HG02981 (cell line): ENCODE measurements at regions not wholly inside any gene's neighbourhood (a gene's known extent, or its start where the extent isn't known, plus 50 kb on each side); places are given as distances from the start of the nearest gene placed in this dataset.
"Not testable (repeated sequence)": the region's sequence is repeated elsewhere in the genome, so short reads cannot be mapped to it uniquely, and the experiment has no call there.

ENCODE experiments used
- ATAC-seq: cut with Tn5 transposase; IDR thresholded peaks from one replicate; pipeline ENCODE4 v1.9.1; 2021; ENCODE audit warnings: mild to moderate bottlenecking, moderate library complexity; ENCODE audit not compliant: unreplicated experiment

- no peak for ATAC-seq
Measured at GRCh38 chrX:128805236-128805635, 718.1 kb downstream of the SMARCA1 start.

- ATAC-seq, result no peak
Measured at GRCh38 chrX:128804828-128805227, 718.5 kb downstream of the SMARCA1 start.

DNA sequence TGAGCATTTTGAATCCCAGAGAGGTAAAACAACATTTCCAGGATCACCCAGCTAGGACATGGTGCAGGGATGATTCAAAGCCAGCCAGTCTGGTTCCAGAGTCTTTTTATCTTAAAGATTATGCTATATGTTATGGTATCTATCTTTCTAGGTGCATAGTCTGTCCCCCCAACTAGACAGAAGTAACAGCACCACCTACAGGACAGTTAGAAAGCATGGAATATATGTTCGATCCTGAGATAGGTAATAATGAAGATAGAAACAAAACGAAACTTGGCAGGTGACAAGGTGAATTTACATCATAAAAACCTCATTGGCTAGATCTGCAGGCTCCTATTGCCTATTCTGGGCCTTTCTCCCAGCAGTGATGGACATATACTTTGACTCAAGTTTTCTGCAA, 723.2 kb downstream of the SMARCA1 start:
- ATAC-seq, result no peak

DNA sequence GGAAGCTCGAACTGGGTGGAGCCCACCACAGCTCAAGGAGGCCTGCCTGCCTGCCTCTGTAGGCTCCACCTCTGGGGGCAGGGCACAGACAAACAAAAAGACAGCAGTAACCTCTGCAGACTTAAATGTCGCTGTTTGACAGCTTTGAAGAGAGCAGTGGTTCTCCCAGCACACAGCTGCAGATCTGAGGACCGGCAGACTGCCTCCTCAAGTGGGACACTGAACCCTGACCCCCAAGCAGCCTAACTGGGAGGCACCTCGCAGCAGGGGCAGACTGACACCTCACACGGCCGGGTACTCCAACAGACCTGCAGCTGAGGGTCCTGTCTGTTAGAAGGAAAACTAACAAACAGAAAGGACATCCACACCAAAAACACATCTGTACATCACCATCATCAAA, 730.9 kb upstream of the ACTRT1 start:
- not testable (repeated sequence) for ATAC-seq

DNA sequence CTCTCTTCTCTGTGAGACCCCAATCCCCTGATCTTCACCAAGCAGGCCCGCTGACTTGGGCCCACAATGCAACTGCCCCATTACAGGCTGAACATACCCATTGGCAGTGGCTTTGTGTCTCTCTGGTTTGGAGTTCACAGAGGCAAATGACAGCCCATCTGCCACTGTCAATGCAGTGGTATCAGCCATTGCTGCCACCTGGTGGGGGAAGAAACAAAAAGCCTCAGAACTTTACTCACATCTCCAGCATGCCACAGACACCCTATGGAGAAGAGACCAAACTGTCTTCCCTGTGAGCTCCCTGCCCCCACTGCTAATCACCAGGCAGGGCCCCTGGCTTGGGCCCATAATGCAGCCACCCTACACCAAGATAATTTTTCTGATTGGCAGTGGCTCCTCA, 729.3 kb upstream of the ACTRT1 start:
- no peak for ATAC-seq

DNA sequence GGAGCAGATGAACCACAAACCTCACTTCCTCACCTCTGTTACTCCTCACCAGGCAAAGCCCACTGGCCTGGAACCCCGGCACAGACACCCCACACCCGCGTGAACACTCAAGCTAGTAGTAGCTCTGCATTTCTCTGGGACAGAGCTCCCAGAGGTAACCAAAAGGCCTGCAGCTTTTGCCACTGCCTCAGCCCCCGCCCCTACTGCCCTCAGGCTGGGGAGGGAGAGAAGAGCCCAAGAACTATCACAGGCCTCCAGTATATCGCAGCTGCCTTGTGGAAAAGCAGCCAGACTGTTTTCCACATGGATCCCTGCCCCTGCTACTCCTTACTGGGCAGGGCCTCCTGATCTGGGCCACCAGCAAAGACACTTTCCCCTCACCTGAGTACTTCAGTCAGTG, 728.7 kb upstream of the ACTRT1 start:
- ATAC-seq, result no peak

DNA sequence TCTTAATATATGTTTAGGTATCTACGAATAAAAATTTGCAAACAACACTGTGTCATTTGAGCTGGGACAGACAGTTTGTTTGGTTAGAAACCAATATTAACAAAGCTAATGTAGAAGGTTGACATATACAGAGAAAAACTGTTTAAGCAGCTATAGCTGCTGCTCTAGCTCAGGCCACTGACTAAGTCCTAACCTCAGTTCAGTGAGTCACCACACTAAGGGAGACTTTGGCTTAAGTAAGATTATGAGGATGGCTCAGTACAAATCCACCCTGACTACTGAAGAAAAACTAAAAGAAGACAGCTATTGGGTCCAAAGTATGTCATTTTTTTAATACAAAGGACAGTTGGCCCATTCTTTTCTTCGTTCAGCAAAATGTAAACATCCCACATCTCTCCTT, 717.3 kb upstream of the ACTRT1 start:
- ATAC-seq, result no peak

- no peak for ATAC-seq
Measured at GRCh38 chrX:128759745-128760144, 707.5 kb upstream of the ACTRT1 start.

- no peak for ATAC-seq
Measured at GRCh38 chrX:128759177-128759576, 707.0 kb upstream of the ACTRT1 start.

DNA sequence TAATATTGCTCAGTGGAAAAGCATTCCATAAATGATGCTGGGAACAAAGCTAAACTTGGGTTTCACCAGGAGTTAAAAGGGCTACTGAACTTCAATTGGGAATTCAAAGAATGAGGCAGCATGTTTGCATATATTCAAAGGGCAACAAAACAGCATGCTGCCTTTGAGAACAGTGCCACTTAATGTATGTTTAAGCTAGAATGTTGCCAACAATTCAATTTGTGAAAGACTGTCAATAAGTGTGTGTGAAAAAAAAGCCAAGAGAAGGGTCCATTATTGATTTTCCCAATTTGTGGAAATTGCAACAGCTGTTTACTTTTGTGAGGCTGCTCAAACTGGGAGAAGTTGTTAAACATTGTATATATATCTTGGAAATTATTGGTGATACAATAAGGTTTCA, 701.9 kb upstream of the ACTRT1 start:
- ATAC-seq, result no peak

DNA sequence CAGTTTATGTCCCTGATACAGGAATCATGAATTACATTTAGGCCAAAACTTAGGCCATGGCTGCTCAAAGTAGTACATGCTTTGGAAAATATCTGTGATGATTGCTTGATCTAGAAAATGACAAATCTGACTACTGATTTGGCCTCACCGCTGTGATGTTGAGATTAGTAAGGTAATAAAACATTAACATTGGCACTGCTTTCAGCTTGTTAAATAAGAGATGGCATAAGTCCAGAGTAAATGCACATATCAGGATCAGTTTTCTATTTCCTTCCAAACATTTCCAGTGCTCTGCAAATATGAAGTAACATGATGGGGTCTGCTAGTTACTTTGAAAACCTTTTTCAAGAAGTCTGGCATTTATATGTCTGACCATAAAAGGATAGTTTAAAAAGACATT, 687.3 kb upstream of the ACTRT1 start:
- no peak for ATAC-seq

DNA sequence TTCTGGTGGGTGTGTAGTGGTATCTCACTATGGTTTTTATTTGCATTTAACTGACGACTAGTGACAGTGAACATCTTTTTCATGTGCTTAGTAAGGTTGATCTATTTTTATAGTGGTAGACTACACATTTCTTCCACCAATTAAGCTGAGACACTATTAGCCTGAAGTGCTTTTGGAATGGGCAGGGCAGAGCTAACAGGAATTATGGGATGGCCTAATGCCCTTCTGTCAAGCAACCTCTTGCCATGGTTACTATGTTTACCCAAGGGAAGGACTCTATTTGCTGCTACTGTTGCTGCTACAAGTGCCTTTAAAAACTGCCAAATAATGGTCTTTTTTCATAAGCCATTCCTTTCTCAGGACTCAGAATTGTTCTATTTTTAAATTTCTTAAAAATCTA, 676.7 kb upstream of the ACTRT1 start:
- no peak for ATAC-seq

DNA sequence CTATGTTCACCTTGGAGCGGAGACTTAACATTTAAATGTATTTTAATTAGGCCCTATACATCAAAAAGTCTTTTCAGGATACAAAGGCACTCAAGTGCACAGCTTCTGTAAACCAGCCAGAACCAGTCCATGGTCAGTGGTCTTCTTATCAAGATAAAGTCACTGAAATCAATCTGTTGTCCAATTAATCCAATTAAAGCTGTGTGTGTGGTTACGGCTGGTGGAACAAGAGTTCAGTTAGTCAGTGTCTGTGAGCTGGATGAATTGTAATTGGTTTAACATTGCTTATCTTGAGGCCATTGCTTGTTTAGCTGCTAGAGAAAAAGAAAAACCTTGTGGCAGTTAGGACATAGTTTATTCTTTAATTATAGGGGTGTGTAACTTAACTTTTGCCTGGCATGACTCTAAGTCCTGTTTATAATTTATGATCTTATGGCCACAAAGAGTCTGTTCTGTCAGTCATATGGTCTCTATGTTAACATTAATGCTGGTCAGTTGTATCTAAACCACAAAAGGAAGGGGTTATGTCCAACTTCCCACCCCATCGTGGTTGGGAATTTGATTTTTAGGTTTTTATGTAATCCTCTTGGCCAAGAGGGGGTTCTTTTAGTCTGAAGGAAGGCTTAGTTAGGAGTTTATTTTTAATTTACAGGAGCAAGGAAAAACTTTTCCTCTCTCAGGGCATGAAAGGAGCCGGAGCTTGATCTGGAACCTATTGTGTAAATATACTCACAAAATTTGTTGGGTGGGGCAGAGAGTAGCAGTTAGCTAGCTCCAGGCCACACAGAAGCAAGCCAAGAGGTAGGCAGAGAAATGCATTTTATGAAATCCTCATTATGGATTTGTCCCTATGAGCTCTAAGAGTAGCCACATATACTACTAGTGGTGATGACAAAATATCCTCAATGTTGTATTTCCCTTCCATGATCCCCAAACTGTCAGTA, 665.7 kb upstream of the ACTRT1 start:
- ATAC-seq, result no peak

DNA sequence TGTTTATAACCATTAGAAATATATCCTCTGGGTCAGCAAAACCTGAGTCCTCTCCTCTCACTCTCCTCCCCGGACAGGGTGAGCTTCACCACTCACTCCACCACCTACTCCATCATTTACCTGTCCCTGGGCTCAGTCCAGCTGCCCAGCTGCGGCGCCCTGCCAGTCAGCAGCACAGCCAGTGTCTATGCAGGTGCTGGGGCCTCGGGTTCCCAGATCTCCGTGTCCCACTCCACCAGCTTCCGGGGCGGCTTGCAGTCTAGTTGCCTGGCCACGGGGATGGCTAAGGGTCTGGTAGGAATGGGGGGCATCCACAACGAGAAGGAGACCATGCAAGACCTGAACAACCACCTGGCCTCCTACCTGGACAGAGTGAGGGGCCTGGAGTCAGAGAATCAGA, 662.2 kb upstream of the ACTRT1 start:
- no peak for ATAC-seq

DNA sequence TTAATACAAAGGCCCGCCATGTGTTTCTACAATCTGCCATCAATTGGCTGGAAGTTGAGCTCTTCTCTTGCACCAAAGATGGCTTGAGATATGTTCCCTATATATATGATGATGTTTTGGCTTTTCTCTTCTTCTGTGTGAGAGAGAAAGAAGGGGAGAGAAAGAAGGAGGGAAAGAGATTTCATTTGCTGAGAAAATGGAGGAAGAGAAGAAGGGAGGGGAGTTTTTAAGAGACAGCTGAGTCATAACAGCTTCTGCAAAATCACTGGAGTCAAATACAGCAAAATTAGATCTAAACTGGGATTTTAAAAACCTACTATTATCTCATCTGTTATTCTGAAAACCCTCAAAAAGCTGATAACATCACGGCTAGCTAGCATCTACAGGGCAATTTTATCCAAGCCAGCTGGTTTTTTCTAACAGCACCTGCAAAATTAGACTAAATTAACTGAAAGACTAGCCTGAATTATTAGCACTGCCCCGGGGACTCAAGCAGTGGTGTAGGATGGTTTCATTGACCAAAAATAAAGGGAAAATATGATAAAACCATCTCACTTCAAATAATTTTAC, 647.6 kb upstream of the ACTRT1 start:
- ATAC-seq, result no peak

GRCh38 chrX:128698573-128699181, 646.5 kb upstream of the ACTRT1 start:
- ATAC-seq, result no peak

DNA sequence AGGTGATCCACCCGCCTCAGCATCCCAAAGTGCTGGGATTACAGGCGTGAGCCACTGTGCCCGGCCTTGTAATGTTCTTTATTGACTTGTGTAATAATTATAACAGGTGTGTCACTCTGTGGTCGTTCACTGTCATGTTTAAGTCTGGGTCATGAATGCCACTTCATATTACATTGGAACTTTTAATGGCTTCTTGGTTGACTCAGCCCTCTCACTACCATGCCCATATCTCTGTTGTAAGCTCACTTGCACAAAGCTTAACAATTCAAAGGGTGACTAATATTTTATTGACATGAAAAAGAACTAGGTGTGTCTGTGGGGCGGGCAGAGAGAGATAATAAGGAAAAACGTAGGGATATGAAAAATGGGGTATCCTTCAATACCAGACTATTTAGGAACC, 639.7 kb upstream of the ACTRT1 start:
- ATAC-seq, result no peak

GRCh38 chrX:128685387-128685786, 633.2 kb upstream of the ACTRT1 start:
- no peak for ATAC-seq

DNA sequence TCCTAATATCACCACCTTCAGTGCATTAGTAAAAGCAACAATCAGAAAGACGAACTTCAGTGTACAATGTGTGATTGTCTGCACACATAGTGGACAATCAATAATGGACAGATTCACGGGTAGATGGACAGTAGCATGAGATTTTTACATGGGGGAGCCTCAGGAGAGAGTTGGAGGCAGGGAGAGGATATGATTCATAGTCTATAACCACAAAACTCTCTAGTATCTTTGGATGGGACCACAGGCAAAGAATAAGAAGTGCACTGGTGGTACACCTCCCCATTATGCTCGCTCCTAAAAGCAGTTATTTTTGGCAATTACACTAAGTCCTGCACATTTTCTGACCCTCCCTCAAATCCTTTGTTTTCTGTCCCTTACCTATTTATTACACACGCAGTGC, 624.4 kb upstream of the ACTRT1 start:
- ATAC-seq, result no peak

- ATAC-seq, result not testable (repeated sequence)
Measured at GRCh38 chrX:128674326-128675086, 622.3 kb upstream of the ACTRT1 start.

- no peak for ATAC-seq
Measured at GRCh38 chrX:128664211-128664610, 612.0 kb upstream of the ACTRT1 start.
